Bronchial epithelial cell (primary cell): ENCODE measurements at regions not wholly inside any gene's neighbourhood (a gene's known extent, or its start where the extent isn't known, plus 50 kb on each side); places are given as distances from the start of the nearest gene placed in this dataset.

Source experiments
- DNase-seq: peaks from one replicate; pipeline ENCODE4 v3.0.0-alpha.2; 2010; ENCODE audit warnings: low read depth
- FAIRE-seq: peaks from 2 replicates; lab custom pipeline; 2011; peaks lifted over from hg19 to GRCh38; lab: Jason Lieb, UNC
- H3K27me3 ChIP-seq: 2 replicates; pipeline ENCODE4 v1.5.1; 2011; ENCODE audit warnings: low read length; ENCODE audit not compliant: control insufficient read depth, insufficient read depth
- H3K36me3 ChIP-seq: 2 replicates; pipeline ENCODE4 v1.5.1; 2011; ENCODE audit warnings: low read length; ENCODE audit not compliant: control insufficient read depth, insufficient read depth
- H3K4me3 ChIP-seq: 2 replicates; pipeline ENCODE4 v1.5.1; 2011; ENCODE audit warnings: mild to moderate bottlenecking, low read depth, low read length, control low read depth
- CTCF ChIP-seq: IDR thresholded peaks from 2 replicates; pipeline ENCODE4 v1.5.1; 2011; ENCODE audit warnings: mild to moderate bottlenecking, moderate library complexity, low read length, control low read depth, inconsistent platforms; ENCODE audit not compliant: insufficient read depth, severe bottlenecking

- H3K27me3 ChIP-seq: no peaks in the 10 kb centered on the region
- no peak for TF ChIP-seq CTCF
- H3K4me3 ChIP-seq: no peak overlapping the region
- DNase-seq (no peak), FAIRE-seq (no peak)
- H3K36me3 ChIP-seq: no peaks in the 10 kb centered on the region
These were observed 184.9 kb upstream of the LUZP2 start for GRCh38 chr11:24311974-24312373.

- DNase-seq (no peak), FAIRE-seq (no peak)
- Histone ChIP-seq H3K27me3 (no peaks in the 10 kb centered on the region), H3K4me3 (no peak overlapping the region), H3K36me3 (no peaks in the 10 kb centered on the region)
- no peak for TF ChIP-seq CTCF
These were observed 184.2 kb upstream of the LUZP2 start for GRCh38 chr11:24312464-24313238.

- no peaks in the 10 kb centered on the region for H3K27me3 ChIP-seq
- no peaks in the 10 kb centered on the region for H3K36me3 ChIP-seq
- DNase-seq (no peak), FAIRE-seq (no peak)
- TF ChIP-seq CTCF: no peak
- H3K4me3 ChIP-seq: no peak overlapping the region
These were observed 175.6 kb upstream of the LUZP2 start for GRCh38 chr11:24321229-24321628.

- no peak for FAIRE-seq
- TF ChIP-seq CTCF: no peak
- H3K27me3 ChIP-seq: no peaks in the 10 kb centered on the region
- H3K36me3 ChIP-seq: no peaks in the 10 kb centered on the region
- H3K4me3 ChIP-seq: no peak overlapping the region
- peak; percentile 20 for DNase-seq
These were observed 172.6 kb upstream of the LUZP2 start for GRCh38 chr11:24324211-24324610.

GRCh38 chr11:24344222-24344621 lies 152.6 kb upstream of the LUZP2 start:
- Histone ChIP-seq H3K4me3 (no peak overlapping the region), H3K27me3 (no peaks in the 10 kb centered on the region), H3K36me3 (no peaks in the 10 kb centered on the region)
- no peak for DNase-seq
- TF ChIP-seq CTCF: no peak
- no peak for FAIRE-seq

- TF ChIP-seq CTCF: no peak
- FAIRE-seq: no peak
- no peaks in the 10 kb centered on the region for H3K36me3 ChIP-seq
These were observed 147.9 kb upstream of the LUZP2 start for GRCh38 chr11:24348908-24349307.

More at GRCh38 chr11:24348908-24349307, 147.9 kb upstream of the LUZP2 start:
- Histone ChIP-seq H3K4me3 (no peak overlapping the region), H3K27me3 (no peaks in the 10 kb centered on the region)
- no peak for DNase-seq
